GM19455 (cell line): ENCODE measurements at regions not wholly inside any gene's neighbourhood (a gene's known extent, or its start where the extent isn't known, plus 50 kb on each side); places are given as distances from the start of the nearest gene placed in this dataset.
"Not testable (repeated sequence)": the region's sequence is repeated elsewhere in the genome, so short reads cannot be mapped to it uniquely, and the experiment has no call there.

ENCODE experiments used
- ATAC-seq: cut with Tn5 transposase; IDR thresholded peaks from one replicate; pipeline ENCODE4 v1.9.1; 2021; ENCODE audit not compliant: unreplicated experiment

DNA sequence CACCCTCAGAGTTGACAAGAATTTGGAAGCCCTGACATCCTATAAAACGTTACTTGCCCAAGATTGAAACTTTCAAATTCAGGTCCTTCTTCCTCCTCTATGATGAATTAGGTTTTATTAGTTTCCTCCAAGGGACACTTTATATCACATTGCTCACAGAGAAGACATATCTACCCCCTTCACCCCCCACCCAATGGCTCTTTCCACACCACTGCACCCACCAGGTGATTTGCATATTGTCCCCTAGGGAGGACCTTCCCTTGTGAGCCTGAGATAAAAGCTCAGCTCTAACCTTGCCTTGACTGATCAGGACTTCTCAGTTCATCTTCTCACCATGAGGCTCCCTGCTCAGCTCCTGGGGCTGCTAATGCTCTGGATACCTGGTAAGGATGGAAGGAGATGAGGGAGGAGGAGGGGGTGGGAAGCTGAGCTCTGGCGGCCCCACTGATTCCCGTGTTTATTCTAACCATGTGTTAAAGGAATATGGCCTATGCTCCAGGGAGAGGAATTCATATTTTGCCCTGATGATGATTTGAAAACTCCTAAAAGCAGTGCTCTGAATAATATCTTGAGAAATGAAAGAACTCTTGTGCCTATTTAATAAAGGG lies 1255.8 kb downstream of the RPIA start:
- not testable (repeated sequence) for ATAC-seq

- not testable (repeated sequence) for ATAC-seq
Measured at GRCh38 chr2:89948102-89948501, 1256.6 kb downstream of the RPIA start.

GRCh38 chr2:89950807-89951206 lies 1259.3 kb downstream of the RPIA start:
- ATAC-seq: not testable (repeated sequence)

- not testable (repeated sequence) for ATAC-seq
Measured at GRCh38 chr2:89957236-89957635, 1265.8 kb downstream of the RPIA start.

DNA sequence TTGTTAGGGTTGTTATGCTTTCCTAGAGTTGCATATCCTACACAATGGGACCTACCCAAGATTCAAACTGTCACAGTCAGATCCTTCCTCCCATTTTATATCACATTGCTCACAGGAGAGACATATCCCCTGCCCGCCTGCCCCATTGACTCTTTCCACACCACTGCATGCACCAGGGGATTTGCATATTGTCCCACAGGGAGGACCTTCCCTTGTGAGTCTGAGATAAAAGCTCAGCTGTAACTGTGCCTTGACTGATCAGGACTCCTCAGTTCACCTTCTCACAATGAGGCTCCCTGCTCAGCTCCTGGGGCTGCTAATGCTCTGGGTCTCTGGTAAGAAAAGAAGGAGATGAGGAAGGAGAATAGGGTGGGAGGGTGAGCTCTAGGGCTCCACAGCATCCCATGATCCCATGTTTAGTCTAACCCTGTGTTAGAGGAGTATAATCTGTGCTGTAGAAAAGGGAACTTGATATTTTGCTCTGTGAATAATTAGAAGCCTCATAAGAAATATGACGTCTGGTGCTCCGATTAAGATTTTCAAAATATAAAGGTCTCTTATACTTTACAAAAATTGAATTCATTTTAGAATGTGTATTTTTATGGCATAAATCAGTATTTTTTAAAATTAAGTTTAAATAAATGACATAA lies 1268.4 kb downstream of the RPIA start:
- ATAC-seq: not testable (repeated sequence)

- not testable (repeated sequence) for ATAC-seq
Measured at GRCh38 chr2:89960570-89960969, 1269.1 kb downstream of the RPIA start.

GRCh38 chr2:89968567-89968966 lies 1277.1 kb downstream of the RPIA start:
- not testable (repeated sequence) for ATAC-seq

GRCh38 chr2:89969190-89969589 lies 1277.7 kb downstream of the RPIA start:
- ATAC-seq: not testable (repeated sequence)

- not testable (repeated sequence) for ATAC-seq
Measured at GRCh38 chr2:89973849-89974248, 1282.4 kb downstream of the RPIA start.

DNA sequence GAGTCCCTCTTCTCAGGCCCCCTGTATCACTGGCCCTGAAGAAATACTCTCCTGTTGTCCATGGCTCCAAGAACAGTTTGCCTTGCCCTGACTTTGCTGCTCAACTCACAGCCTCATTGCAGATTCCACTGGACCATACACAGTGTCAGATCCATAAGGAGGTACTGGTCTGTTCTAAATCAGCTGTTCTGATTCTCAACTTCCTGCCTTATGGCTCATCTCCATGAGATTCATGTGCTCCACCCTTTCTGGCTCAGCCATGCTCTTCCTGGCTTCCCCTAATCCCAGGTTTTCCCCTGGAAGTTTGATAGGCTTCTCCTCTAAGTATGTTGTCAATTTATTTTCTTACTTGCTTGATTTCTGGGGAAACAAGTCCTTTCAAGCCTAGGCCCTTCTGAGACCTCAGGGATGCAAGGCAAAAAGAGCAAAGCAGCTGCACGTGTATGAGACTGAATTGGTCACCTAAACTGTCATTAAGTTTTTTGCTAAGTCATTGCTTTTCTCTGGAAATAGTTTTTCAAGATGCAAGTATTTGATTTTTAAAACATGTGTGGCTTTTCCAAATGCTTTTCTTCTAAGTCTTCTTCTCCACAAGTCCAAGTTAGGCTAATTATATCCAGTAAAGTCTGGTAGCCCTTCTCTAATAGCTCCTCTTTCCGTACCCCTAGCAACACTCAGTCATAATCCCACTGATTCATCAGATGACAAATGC lies 1288.5 kb downstream of the RPIA start:
- ATAC-seq: not testable (repeated sequence)

GRCh38 chr2:89982246-89982645 lies 1290.8 kb downstream of the RPIA start:
- not testable (repeated sequence) for ATAC-seq

DNA sequence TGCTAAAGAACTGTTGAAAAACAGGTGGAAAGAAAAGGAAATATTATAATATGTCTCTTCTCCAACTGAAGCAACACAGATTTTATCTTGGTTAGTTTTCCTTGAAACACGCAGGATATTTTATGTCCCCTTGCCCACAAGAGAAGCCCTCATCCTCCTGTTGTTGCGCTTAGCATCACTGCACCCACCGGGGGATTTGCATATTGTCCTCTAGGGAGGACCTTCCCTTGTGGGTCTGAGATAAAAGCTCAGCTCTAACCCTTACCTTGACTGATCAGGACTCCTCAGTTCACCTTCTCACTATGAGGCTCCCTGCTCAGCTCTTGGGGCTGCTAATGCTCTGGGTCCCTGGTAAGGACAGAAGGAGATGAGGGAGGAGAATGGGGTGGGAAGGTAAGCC lies 1294.2 kb downstream of the RPIA start:
- not testable (repeated sequence) for ATAC-seq

GRCh38 chr2:89986532-89986931 lies 1295.1 kb downstream of the RPIA start:
- not testable (repeated sequence) for ATAC-seq

GRCh38 chr2:89996779-89997178 lies 1305.3 kb downstream of the RPIA start:
- ATAC-seq: not testable (repeated sequence)

GRCh38 chr2:90004553-90004952 lies 1313.1 kb downstream of the RPIA start:
- ATAC-seq: not testable (repeated sequence)

DNA sequence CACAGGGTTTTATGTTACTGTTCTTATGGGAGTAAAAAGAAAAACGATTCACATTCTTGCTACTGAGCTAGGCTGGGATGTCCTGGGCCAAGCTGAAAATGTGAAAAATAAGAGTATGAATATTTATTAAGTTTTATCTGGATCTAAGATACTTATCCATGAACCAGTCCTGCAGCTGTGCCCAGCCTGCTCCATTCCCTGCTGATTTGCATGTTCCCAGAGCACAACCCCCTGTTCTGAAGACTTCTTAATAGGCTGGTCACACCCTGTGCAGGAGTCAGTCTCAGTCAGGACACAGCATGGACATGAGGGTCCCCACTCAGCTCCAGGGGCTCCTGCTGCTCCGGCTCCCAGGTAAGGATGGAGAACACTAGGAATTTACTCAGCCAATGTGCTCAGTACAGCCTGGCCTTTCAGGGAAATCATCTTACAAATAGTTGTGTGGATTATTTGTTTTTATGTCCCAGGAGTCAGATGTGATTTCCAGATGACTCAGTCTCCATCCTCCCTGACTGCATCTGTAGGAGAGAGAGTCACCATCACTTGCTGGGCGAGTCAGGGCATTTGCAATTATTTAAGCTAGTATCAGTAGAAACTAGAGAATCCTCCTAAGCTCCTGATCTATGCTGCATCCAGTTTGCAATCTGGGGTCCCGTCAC lies 1319.1 kb downstream of the RPIA start:
- not testable (repeated sequence) for ATAC-seq

DNA sequence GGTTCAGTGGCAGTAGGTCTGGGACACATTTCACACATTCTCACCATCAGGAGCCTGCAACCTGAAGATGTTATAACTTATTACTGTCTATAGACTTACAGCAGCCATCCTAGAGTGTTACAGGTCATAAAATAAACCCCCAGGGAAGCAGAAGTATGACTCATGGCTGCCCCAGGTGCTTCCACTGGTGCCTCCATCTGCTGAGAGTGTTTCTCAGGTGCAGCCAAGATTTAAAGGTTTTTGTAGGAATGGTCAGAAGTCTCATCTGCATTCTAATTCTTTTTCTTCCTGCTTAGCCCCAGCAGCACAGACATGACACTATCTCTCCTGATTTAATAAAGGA lies 1319.6 kb downstream of the RPIA start:
- not testable (repeated sequence) for ATAC-seq

DNA sequence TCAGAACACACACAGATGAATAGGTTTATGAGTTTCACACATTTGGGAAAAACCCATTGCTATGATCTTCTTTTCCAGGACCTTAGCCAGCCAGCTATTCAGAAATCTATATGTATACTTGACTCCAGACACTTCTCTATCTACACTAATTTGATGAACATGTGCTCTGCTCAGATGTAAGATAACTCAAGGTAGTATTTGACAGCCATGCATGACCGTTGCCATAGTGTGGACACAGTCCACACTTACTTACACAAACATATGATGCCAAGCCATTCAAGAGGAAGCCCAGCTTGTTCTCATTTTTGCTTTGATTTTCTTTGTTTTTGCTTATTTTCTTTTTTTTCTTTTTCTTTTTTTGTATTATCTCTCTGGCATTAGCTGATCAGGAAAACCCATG lies 1328.4 kb downstream of the RPIA start:
- not testable (repeated sequence) for ATAC-seq

GRCh38 chr2:90021234-90021633 lies 1329.8 kb downstream of the RPIA start:
- ATAC-seq: not testable (repeated sequence)

DNA sequence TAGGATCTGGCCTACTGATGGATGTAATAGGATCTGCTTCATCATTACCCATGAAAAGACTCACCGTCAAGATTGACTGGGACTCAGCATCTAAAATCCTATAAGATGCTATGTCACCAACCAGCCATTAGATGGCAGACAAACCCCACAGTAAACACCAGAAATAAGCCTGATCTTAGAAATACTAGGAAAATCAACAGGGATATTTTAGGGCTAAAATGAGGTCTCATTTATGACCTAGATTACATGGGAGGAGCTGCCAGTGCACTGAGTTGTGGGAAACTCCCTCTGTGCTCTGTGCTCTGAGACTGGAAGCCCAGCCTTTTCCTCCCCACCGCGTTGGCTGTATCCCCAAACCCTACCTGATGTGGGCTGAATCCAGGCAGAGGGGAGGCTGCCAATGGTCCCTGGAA lies 1335.8 kb downstream of the RPIA start:
- not testable (repeated sequence) for ATAC-seq

GRCh38 chr2:90028381-90029079 lies 1337.1 kb downstream of the RPIA start:
- not testable (repeated sequence) for ATAC-seq
